ENCODE measurements at regions not wholly inside any gene's neighbourhood (a gene's known extent, or its start where the extent isn't known, plus 50 kb on each side); places are given as distances from the start of the nearest gene placed in this dataset.
A peak's percentile ranks its signal among the peaks of the same experiment; 100 is the strongest.
"Not testable (repeated sequence)": the region's sequence is repeated elsewhere in the genome, so short reads cannot be mapped to it uniquely, and the experiment has no call there.

GRCh38 chr17:45645330-45645729, 138.8 kb upstream of the CRHR1 start:
- FAIRE-seq, result no peak
- no peak for DNase-seq (ENCODE audit: low spot score in 2 of 2)

GRCh38 chr17:45646288-45646988, 137.7 kb upstream of the CRHR1 start:
- DNase-seq (ENCODE audit: low spot score in 2 of 2), result no peak
- FAIRE-seq, result no peak

- FAIRE-seq (no peak), DNase-seq (ENCODE audit: low spot score in 2 of 2) (no peak)
Observed at GRCh38 chr17:45648642-45649041, 135.5 kb upstream of the CRHR1 start.

- FAIRE-seq (no peak), DNase-seq (ENCODE audit: low spot score in 2 of 2) (no peak)
Observed at GRCh38 chr17:45649796-45650195, 134.3 kb upstream of the CRHR1 start.

GRCh38 chr17:45650561-45650960, 133.6 kb upstream of the CRHR1 start:
- FAIRE-seq (no peak), DNase-seq (ENCODE audit: low spot score in 2 of 2) (no peak)

GRCh38 chr17:45651145-45651709, 132.9 kb upstream of the CRHR1 start:
- FAIRE-seq, result no peak
- no peak for DNase-seq (ENCODE audit: low spot score in 2 of 2)

GRCh38 chr17:45653616-45654015, 130.5 kb upstream of the CRHR1 start:
- no peak for DNase-seq (ENCODE audit: low spot score in 2 of 2)
- FAIRE-seq, result no peak

GRCh38 chr17:45656527-45657181, 127.5 kb upstream of the CRHR1 start:
- no peak for DNase-seq (ENCODE audit: low spot score in 2 of 2)
- no peak for FAIRE-seq

GRCh38 chr17:45660474-45660873, 123.6 kb upstream of the CRHR1 start:
- DNase-seq (ENCODE audit: low spot score in 2 of 2), result no peak
- no peak for FAIRE-seq

GRCh38 chr17:45662432-45662831, 121.7 kb upstream of the CRHR1 start:
- DNase-seq (ENCODE audit: low spot score in 2 of 2) (no peak), FAIRE-seq (no peak)

- FAIRE-seq (no peak), DNase-seq (ENCODE audit: low spot score in 2 of 2) (no peak)
Observed at GRCh38 chr17:45663772-45664171, 120.3 kb upstream of the CRHR1 start.

- DNase-seq (ENCODE audit: low spot score in 2 of 2), result no peak
- FAIRE-seq, result no peak
Observed at GRCh38 chr17:45664921-45665320, 119.2 kb upstream of the CRHR1 start.

GRCh38 chr17:45666046-45666600, 118.0 kb upstream of the CRHR1 start:
- DNase-seq (ENCODE audit: low spot score in 2 of 2), result no peak

GRCh38 chr17:45666641-45667040, 117.5 kb upstream of the CRHR1 start:
- FAIRE-seq (no peak), DNase-seq (ENCODE audit: low spot score in 2 of 2) (no peak)

More at GRCh38 chr17:45666046-45666600, 118.0 kb upstream of the CRHR1 start:
- FAIRE-seq, result no peak

- peak in 1 of 2 donors; percentile 20 for DNase-seq (ENCODE audit: low spot score in 2 of 2)
- FAIRE-seq, result no peak
Observed at GRCh38 chr17:45667591-45668171, 116.4 kb upstream of the CRHR1 start.

GRCh38 chr17:45668316-45668715, 115.8 kb upstream of the CRHR1 start:
- FAIRE-seq (no peak), DNase-seq (ENCODE audit: low spot score in 2 of 2) (no peak)

GRCh38 chr17:45672301-45672700, 111.8 kb upstream of the CRHR1 start:
- DNase-seq (ENCODE audit: low spot score in 2 of 2) (no peak), FAIRE-seq (no peak)

GRCh38 chr17:45672792-45673191, 111.3 kb upstream of the CRHR1 start:
- DNase-seq (ENCODE audit: low spot score in 2 of 2) (no peak), FAIRE-seq (no peak)

GRCh38 chr17:45673759-45674158, 110.4 kb upstream of the CRHR1 start:
- FAIRE-seq, result not testable (repeated sequence)

GRCh38 chr17:45675012-45675411, 109.1 kb upstream of the CRHR1 start:
- FAIRE-seq (no peak), DNase-seq (ENCODE audit: low spot score in 2 of 2) (no peak)

More at GRCh38 chr17:45673759-45674158, 110.4 kb upstream of the CRHR1 start:
- DNase-seq (ENCODE audit: low spot score in 2 of 2), result not testable (repeated sequence)

- no peak for DNase-seq (ENCODE audit: low spot score in 2 of 2)
- FAIRE-seq, result no peak
Observed at GRCh38 chr17:45675892-45676291, 108.2 kb upstream of the CRHR1 start.
